Keratinocyte (primary cell): ENCODE measurements at regions not wholly inside any gene's neighbourhood (a gene's known extent, or its start where the extent isn't known, plus 50 kb on each side); places are given as distances from the start of the nearest gene placed in this dataset.

ENCODE experiments used
- DNase-seq: peaks from one replicate; pipeline ENCODE4 v3.0.0-alpha.2; 2011; ENCODE audit warnings: low read depth, missing footprints, low spot score
- FAIRE-seq: peaks from 2 replicates; lab custom pipeline; 2011; peaks lifted over from hg19 to GRCh38; lab: Jason Lieb, UNC
- H2AFZ ChIP-seq: 2 replicates; pipeline ENCODE4 v1.6.0; 2012; ENCODE audit warnings: low read length, control low read depth, inconsistent platforms; ENCODE audit not compliant: control insufficient read depth
- H3K27ac ChIP-seq: 2 replicates; pipeline ENCODE4 v1.5.1; 2011; ENCODE audit warnings: low read length; ENCODE audit not compliant: control insufficient read depth, insufficient read depth
- H3K27me3 ChIP-seq: 3 replicates; pipeline ENCODE4 v1.6.0; 2011; ENCODE audit warnings: low read length; ENCODE audit not compliant: control insufficient read depth, insufficient read depth; ENCODE audit errors: extremely low read depth
- H3K36me3 ChIP-seq, 2 experiments: 2 replicates in 1 of 2; 3 replicates in 1 of 2; pipeline ENCODE4 v1.5.1; 2011; ENCODE audit warnings: low read length in 2 of 2, mild to moderate bottlenecking in 1 of 2; ENCODE audit not compliant: control insufficient read depth in 2 of 2, insufficient read depth in 2 of 2; ENCODE audit errors: extremely low read depth in 1 of 2
- H3K4me1 ChIP-seq: 3 replicates; pipeline ENCODE4 v1.5.1; 2011; ENCODE audit warnings: low read length; ENCODE audit not compliant: control insufficient read depth, insufficient read depth; ENCODE audit errors: extremely low read depth
- H3K4me2 ChIP-seq: 3 replicates; pipeline ENCODE4 v1.6.0; 2011; ENCODE audit warnings: low read depth, low read length; ENCODE audit not compliant: control insufficient read depth, insufficient read depth; ENCODE audit errors: extremely low read depth
- H3K4me3 ChIP-seq, 3 experiments: fragments of 200-600 bp in 1 of 3; sonication (generic) in 1 of 3; 2 replicates in 2 of 3; 3 replicates in 1 of 3; pipeline ENCODE4 v1.5.1; 2011 to 2016; ENCODE audit warnings: low read length in 3 of 3, mild to moderate bottlenecking in 3 of 3, control low read depth in 2 of 3, inconsistent platforms in 1 of 3, low read depth in 1 of 3, mixed read lengths in 1 of 3, mixed run types in 1 of 3, moderate library complexity in 1 of 3; ENCODE audit not compliant: control insufficient read depth in 2 of 3, insufficient read depth in 2 of 3; ENCODE audit errors: extremely low read depth in 1 of 3
- H3K79me2 ChIP-seq: 2 replicates; pipeline ENCODE4 v1.6.0; 2012; ENCODE audit warnings: low read length; ENCODE audit not compliant: control insufficient read depth, insufficient read depth
- H3K9ac ChIP-seq: 3 replicates; pipeline ENCODE4 v1.6.0; 2011; ENCODE audit warnings: low read length; ENCODE audit not compliant: control insufficient read depth, insufficient read depth; ENCODE audit errors: extremely low read depth
- H3K9me1 ChIP-seq: 3 replicates; pipeline ENCODE4 v1.6.0; 2011; ENCODE audit warnings: low read length; ENCODE audit not compliant: control insufficient read depth, insufficient read depth; ENCODE audit errors: extremely low read depth
- H3K9me3 ChIP-seq: 2 replicates; pipeline ENCODE4 v1.5.1; 2012; ENCODE audit warnings: low read depth, low read length; ENCODE audit not compliant: control insufficient read depth
- H4K20me1 ChIP-seq: 3 replicates; pipeline ENCODE4 v1.6.0; 2011; ENCODE audit warnings: low read length; ENCODE audit not compliant: control insufficient read depth, insufficient read depth; ENCODE audit errors: extremely low read depth
- CTCF ChIP-seq, 3 experiments: IDR thresholded peaks in 1 of 3; conservative IDR thresholded peaks in 1 of 3; optimal IDR thresholded peaks in 1 of 3; 2 replicates in 2 of 3; 3 replicates in 1 of 3; pipeline versions ENCODE3 to v1.5.1; 2011; ENCODE audit warnings: low read length in 3 of 3, mild to moderate bottlenecking in 3 of 3, moderate library complexity in 2 of 3, control low read depth in 1 of 3, inconsistent platforms in 1 of 3; ENCODE audit not compliant: insufficient read depth in 2 of 3; ENCODE audit errors: extremely low read depth in 1 of 3
- EZH2 ChIP-seq: IDR thresholded peaks from one replicate; pipeline ENCODE4 v1.6.1; 2012; ENCODE audit warnings: inconsistent platforms, mild to moderate bottlenecking, low read length, moderate library complexity
- dilution Hi-C: fragments of 300-500 bp; cut with MboI; formaldehyde crosslinking; loops from one replicate; pipeline ENCODE4 v1.7.0; 2020; ENCODE audit warnings: low sequenced_read_pairs; ENCODE audit not compliant: extremely low pct_ligation_motif_present

GRCh38 chr4:166274775-166275174 is 401.7 kb downstream of the TLL1 start:
- DNase-seq (no peak), FAIRE-seq (no peak)
- H3K9me3 ChIP-seq, result no peaks in the 10 kb centered on the region
- no peaks in the 10 kb centered on the region for H3K27me3 ChIP-seq
- dilution Hi-C loops, result no loop called here
- TF ChIP-seq CTCF (optimal IDR thresholded peaks at IDR 0.05 in 1 of 3, IDR thresholded peaks at IDR 0.05 in 1 of 3, conservative IDR thresholded peaks at IDR 0.05 in 1 of 3; ENCODE audit: extremely low read depth in 1 of 3, insufficient read depth in 2 of 3, low read length in 3 of 3) (no peak), EZH2 (no peak)
- no peak overlapping the region for H2AFZ ChIP-seq
- no peak overlapping the region for H3K4me3 ChIP-seq
- H3K4me2 ChIP-seq, result no peak overlapping the region
- H3K9me1 ChIP-seq, result no peaks in the 10 kb centered on the region
- H4K20me1 ChIP-seq, result no peaks in the 10 kb centered on the region
- H3K79me2 ChIP-seq, result no peaks in the 10 kb centered on the region
- H3K36me3 ChIP-seq, result no peaks in the 10 kb centered on the region
- H3K9ac ChIP-seq, result no peak overlapping the region
- no peaks in the 10 kb centered on the region for H3K4me1 ChIP-seq
- no peak overlapping the region for H3K27ac ChIP-seq

GRCh38 chr4:166277401-166277800 is 404.4 kb downstream of the TLL1 start:
- Histone ChIP-seq H3K9me1 (no peaks in the 10 kb centered on the region), H3K9ac (no peak overlapping the region), H4K20me1 (no peaks in the 10 kb centered on the region), H3K9me3 (no peaks in the 10 kb centered on the region), H3K4me2 (no peak overlapping the region), H3K36me3 (no peaks in the 10 kb centered on the region), H3K79me2 (no peaks in the 10 kb centered on the region), H3K27ac (no peak overlapping the region), H2AFZ (no peak overlapping the region), H3K4me1 (no peaks in the 10 kb centered on the region), H3K4me3 (no peak overlapping the region), H3K27me3 (no peaks in the 10 kb centered on the region)
- dilution Hi-C loops, result no loop called here
- no peak for TF ChIP-seq CTCF (optimal IDR thresholded peaks at IDR 0.05 in 1 of 3, IDR thresholded peaks at IDR 0.05 in 1 of 3, conservative IDR thresholded peaks at IDR 0.05 in 1 of 3; ENCODE audit: extremely low read depth in 1 of 3, insufficient read depth in 2 of 3, low read length in 3 of 3)
- TF ChIP-seq EZH2, result no peak
- FAIRE-seq (peak; percentile 9), DNase-seq (no peak)
